Panc1 (cell line): ENCODE measurements at regions not wholly inside any gene's neighbourhood (a gene's known extent, or its start where the extent isn't known, plus 50 kb on each side); places are given as distances from the start of the nearest gene placed in this dataset.
"Not testable (repeated sequence)": the region's sequence is repeated elsewhere in the genome, so short reads cannot be mapped to it uniquely, and the experiment has no call there.

Experiments used
- ATAC-seq: fragments of 200-7000 bp; cut with Tn5 transposase; 2 replicates; pipeline ENCODE4 v1.9.1; 2020; ENCODE audit warnings: mild to moderate bottlenecking, moderate library complexity
- BruUV-seq: library from RNA; stranded (reverse); fragments of 400-500 nt; replicated peaks from 2 replicates; lab custom pipeline; 2021; lab: Mats Ljungman, UMichigan
- CTCF ChIA-PET: fragments of 300-600 bp; sonication (Branson Sonifier 250); formaldehyde crosslinking; loops from one replicate; lab custom pipeline; 2022; ENCODE audit warnings: antibody characterized with exemption; lab: Charles Lee
- POLR2A ChIA-PET: fragments of 300-600 bp; sonication (Branson Sonifier 250); formaldehyde crosslinking; loops from one replicate; lab custom pipeline; 2022; ENCODE audit warnings: antibody characterized with exemption; lab: Charles Lee
- DNase-seq: peaks from one replicate; pipeline ENCODE4 v3.0.0-alpha.2; 2010; ENCODE audit warnings: low read depth, low spot score
- H3K27ac ChIP-seq: 2 replicates; pipeline ENCODE4 v1.5.1; 2011; ENCODE audit warnings: mild to moderate bottlenecking, low read length, inconsistent platforms
- H3K27me3 ChIP-seq: fragments of 200-500 bp; sonication (Bioruptor generic); 2 replicates; pipeline ENCODE4 v1.6.0; 2014; ENCODE audit warnings: low read length, inconsistent platforms; ENCODE audit not compliant: control insufficient read depth, insufficient read depth
- H3K36me3 ChIP-seq: fragments of 200-500 bp; sonication (Bioruptor generic); 2 replicates; pipeline ENCODE4 v1.5.1; 2014; ENCODE audit warnings: inconsistent platforms, mild to moderate bottlenecking, low read length, moderate library complexity; ENCODE audit not compliant: control insufficient read depth, insufficient read depth
- H3K4me1 ChIP-seq: 2 replicates; pipeline ENCODE4 v1.5.1; 2011; ENCODE audit warnings: inconsistent platforms, mild to moderate bottlenecking, low read length, moderate library complexity; ENCODE audit not compliant: control insufficient read depth, insufficient read depth
- H3K4me3 ChIP-seq, 2 experiments: 2 replicates each; pipeline ENCODE4 v1.5.1; 2011 to 2012; ENCODE audit warnings: low read depth in 2 of 2, low read length in 2 of 2, mild to moderate bottlenecking in 2 of 2, inconsistent platforms in 1 of 2, moderate library complexity in 1 of 2
- H3K9me3 ChIP-seq: fragments of 200-500 bp; sonication (Bioruptor generic); 2 replicates; pipeline ENCODE4 v1.5.1; 2014; ENCODE audit warnings: low read depth, mild to moderate bottlenecking, inconsistent platforms, low read length, moderate library complexity; ENCODE audit not compliant: control insufficient read depth, insufficient read depth
- POLR2AphosphoS5 ChIP-seq: IDR thresholded peaks from 2 replicates; pipeline ENCODE4 v1.6.1; 2012; ENCODE audit warnings: mild to moderate bottlenecking, low read depth, low read length, moderate library complexity
- SIN3A ChIP-seq: IDR thresholded peaks from 2 replicates; pipeline ENCODE4 v1.6.1; 2012; ENCODE audit warnings: low read depth, mild to moderate bottlenecking, low read length, moderate library complexity, borderline replicate concordance; ENCODE audit not compliant: insufficient read depth
- TCF7L2 ChIP-seq: IDR thresholded peaks from 2 replicates; pipeline ENCODE4 v1.6.1; 2011; ENCODE audit warnings: mild to moderate bottlenecking, low read depth, low read length, inconsistent platforms
- in situ Hi-C: cut with HindIII; loops from 2 replicates; pipeline ENCODE4 v1.10.0; 2016; ENCODE audit warnings: low sequenced_read_pairs, low pct_unique_long_range_greater_than_20kb
- intact Hi-C: fragments of 100-400 bp; cut with micrococcal nuclease; formaldehyde crosslinking; loops from one replicate; pipeline ENCODE4 v1.10.0; 2022; ENCODE audit not compliant: unreplicated experiment
- TF ChIP-seq, protein P1 (sequence below): fragments of 450-650 bp; IDR thresholded peaks from 2 replicates; pipeline ENCODE4 v1.5.1; 2017; ENCODE audit warnings: mild to moderate bottlenecking
- TF ChIP-seq, protein P2 (sequence below), 2 experiments: IDR thresholded peaks; 2 replicates each; pipeline ENCODE4 v1.6.1; 2011 to 2012; ENCODE audit warnings: low read depth in 2 of 2, control low read depth in 1 of 2, low read length in 1 of 2, mild to moderate bottlenecking in 1 of 2, moderate library complexity in 1 of 2; ENCODE audit not compliant: insufficient read depth in 1 of 2

DNA sequence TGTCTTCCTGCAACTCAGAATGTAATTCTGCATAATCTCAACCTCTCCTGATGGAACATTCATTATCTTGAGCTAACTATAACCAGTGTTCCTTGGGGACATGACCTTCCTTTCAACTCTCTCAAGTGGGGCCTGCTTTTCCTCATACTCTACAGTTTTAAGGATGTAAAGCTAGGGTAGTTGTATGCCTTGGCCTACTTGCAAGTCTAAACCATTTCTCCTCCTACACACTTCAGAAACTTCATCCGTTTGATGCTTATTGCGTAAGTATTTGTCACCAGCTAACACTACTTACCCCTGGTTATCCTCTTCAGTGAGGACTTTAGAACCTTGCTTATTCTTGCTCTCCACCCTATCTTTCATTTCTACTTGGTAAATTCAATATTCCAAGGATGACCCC, 548.9 kb downstream of the HINT1 start:
- TF ChIP-seq, protein P1, sequence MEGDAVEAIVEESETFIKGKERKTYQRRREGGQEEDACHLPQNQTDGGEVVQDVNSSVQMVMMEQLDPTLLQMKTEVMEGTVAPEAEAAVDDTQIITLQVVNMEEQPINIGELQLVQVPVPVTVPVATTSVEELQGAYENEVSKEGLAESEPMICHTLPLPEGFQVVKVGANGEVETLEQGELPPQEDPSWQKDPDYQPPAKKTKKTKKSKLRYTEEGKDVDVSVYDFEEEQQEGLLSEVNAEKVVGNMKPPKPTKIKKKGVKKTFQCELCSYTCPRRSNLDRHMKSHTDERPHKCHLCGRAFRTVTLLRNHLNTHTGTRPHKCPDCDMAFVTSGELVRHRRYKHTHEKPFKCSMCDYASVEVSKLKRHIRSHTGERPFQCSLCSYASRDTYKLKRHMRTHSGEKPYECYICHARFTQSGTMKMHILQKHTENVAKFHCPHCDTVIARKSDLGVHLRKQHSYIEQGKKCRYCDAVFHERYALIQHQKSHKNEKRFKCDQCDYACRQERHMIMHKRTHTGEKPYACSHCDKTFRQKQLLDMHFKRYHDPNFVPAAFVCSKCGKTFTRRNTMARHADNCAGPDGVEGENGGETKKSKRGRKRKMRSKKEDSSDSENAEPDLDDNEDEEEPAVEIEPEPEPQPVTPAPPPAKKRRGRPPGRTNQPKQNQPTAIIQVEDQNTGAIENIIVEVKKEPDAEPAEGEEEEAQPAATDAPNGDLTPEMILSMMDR, result no peak
- TF ChIP-seq SIN3A, result no peak
- TF ChIP-seq, protein P2, sequence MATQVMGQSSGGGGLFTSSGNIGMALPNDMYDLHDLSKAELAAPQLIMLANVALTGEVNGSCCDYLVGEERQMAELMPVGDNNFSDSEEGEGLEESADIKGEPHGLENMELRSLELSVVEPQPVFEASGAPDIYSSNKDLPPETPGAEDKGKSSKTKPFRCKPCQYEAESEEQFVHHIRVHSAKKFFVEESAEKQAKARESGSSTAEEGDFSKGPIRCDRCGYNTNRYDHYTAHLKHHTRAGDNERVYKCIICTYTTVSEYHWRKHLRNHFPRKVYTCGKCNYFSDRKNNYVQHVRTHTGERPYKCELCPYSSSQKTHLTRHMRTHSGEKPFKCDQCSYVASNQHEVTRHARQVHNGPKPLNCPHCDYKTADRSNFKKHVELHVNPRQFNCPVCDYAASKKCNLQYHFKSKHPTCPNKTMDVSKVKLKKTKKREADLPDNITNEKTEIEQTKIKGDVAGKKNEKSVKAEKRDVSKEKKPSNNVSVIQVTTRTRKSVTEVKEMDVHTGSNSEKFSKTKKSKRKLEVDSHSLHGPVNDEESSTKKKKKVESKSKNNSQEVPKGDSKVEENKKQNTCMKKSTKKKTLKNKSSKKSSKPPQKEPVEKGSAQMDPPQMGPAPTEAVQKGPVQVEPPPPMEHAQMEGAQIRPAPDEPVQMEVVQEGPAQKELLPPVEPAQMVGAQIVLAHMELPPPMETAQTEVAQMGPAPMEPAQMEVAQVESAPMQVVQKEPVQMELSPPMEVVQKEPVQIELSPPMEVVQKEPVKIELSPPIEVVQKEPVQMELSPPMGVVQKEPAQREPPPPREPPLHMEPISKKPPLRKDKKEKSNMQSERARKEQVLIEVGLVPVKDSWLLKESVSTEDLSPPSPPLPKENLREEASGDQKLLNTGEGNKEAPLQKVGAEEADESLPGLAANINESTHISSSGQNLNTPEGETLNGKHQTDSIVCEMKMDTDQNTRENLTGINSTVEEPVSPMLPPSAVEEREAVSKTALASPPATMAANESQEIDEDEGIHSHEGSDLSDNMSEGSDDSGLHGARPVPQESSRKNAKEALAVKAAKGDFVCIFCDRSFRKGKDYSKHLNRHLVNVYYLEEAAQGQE (IDR thresholded peaks at IDR 0.05; ENCODE audit: insufficient read depth in 1 of 2, low read depth in 2 of 2, low read length in 1 of 2), result no peak
- no peak for TF ChIP-seq TCF7L2
- no peak for TF ChIP-seq POLR2AphosphoS5
- POLR2A ChIA-PET, result no interaction called here
- no TSS peak for BruUV-seq

DNA sequence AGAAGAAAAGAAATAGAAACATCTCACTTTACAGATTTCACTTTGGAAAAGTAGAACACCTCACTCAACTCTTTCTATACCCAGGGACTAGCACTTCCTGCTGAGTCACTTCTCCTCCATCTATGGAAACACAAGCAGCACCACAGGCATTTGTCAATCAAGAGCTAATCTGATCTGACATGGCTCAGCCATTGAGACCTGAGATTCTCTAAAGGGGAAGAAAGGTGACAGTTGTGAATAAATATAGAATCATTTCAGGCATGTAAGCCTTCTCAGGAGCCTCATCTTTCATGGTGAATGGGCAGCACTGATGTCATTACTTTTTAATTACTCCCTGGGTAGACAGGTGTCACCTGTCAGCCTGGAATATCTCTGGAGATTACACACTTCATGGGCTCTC, 559.8 kb downstream of the HINT1 start:
- intact Hi-C loops, result no loop called here
- CTCF ChIA-PET, result no interaction called here
- no peak for TF ChIP-seq SIN3A
- no peak for TF ChIP-seq POLR2AphosphoS5
- no peak for TF ChIP-seq TCF7L2
- TF ChIP-seq, protein P1, result no peak
- TF ChIP-seq, protein P2 (IDR thresholded peaks at IDR 0.05; ENCODE audit: insufficient read depth in 1 of 2, low read depth in 2 of 2, low read length in 1 of 2), result no peak
- H3K36me3 ChIP-seq, result no peaks in the 10 kb centered on the region
- no peak for ATAC-seq
- in situ Hi-C loops, result no loop called here
- no peaks in the 10 kb centered on the region for H3K4me1 ChIP-seq
- no peak overlapping the region for H3K27ac ChIP-seq
- H3K27me3 ChIP-seq, result no peaks in the 10 kb centered on the region
- no peak overlapping the region for H3K4me3 ChIP-seq
- no peaks in the 10 kb centered on the region for H3K9me3 ChIP-seq
- no peak for DNase-seq
- no TSS peak for BruUV-seq
- POLR2A ChIA-PET, result no interaction called here

More for the DNA sequence above, 548.9 kb downstream of the HINT1 start:
- Histone ChIP-seq H3K27ac (no peak overlapping the region), H3K36me3 (no peaks in the 10 kb centered on the region), H3K4me3 (no peak overlapping the region), H3K4me1 (no peaks in the 10 kb centered on the region), H3K9me3 (no peaks in the 10 kb centered on the region), H3K27me3 (no peaks in the 10 kb centered on the region)
- CTCF ChIA-PET, result no interaction called here
- ATAC-seq, result no peak
- in situ Hi-C loops, result no loop called here
- intact Hi-C loops, result no loop called here
- no peak for DNase-seq

DNA sequence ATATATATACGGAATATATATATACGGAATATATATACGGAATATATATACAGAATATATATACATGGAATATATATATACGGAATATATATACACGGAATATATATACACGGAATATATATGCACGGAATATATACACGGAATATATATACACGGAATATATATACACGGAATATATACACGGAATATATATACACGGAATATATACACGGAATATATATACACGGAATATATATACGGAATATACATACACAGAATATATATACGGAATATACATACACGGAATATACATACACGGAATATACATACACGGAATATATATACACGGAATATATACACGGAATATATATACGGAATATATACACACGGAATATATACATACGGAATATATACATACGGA, 568.4 kb downstream of the HINT1 start:
- BruUV-seq, H3K9me3 ChIP-seq, H3K27ac ChIP-seq, CTCF ChIA-PET, H3K36me3 ChIP-seq, ATAC-seq, intact Hi-C loops, H3K4me1 ChIP-seq, POLR2A ChIA-PET, in situ Hi-C loops, H3K4me3 ChIP-seq, DNase-seq, H3K27me3 ChIP-seq: not testable (repeated sequence)
